GM21423 (cell line): ENCODE measurements at regions not wholly inside any gene's neighbourhood (a gene's known extent, or its start where the extent isn't known, plus 50 kb on each side); places are given as distances from the start of the nearest gene placed in this dataset.

Source experiments
- ATAC-seq: cut with Tn5 transposase; IDR thresholded peaks from one replicate; pipeline ENCODE4 v1.9.1; 2021; ENCODE audit warnings: mild to moderate bottlenecking, moderate library complexity; ENCODE audit not compliant: unreplicated experiment

- no peak for ATAC-seq
Observed at GRCh38 chr9:91090130-91090410, 271.6 kb downstream of the AUH start.

DNA sequence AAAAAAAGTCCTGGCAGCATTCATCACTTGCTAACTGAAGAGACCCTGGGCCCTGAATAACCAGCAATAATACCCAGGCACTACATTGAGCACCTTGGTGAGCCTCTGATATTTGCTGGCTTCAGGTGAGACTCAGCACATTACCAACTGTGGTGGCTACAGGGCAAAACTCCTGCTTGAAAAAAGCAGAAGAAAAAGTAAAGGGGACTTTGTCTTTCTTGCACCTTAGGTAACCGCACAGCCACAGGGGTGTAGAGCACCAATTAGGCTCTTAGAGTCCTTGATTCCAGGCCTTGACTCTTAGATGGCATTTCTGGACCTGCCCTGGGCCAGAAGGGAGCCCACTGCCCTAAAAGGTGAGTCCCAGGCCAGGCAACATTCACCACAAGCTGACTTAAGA, 269.5 kb downstream of the AUH start:
- ATAC-seq = no peak

- ATAC-seq = no peak
Observed at GRCh38 chr9:91094324-91095088, 267.2 kb downstream of the AUH start.

DNA sequence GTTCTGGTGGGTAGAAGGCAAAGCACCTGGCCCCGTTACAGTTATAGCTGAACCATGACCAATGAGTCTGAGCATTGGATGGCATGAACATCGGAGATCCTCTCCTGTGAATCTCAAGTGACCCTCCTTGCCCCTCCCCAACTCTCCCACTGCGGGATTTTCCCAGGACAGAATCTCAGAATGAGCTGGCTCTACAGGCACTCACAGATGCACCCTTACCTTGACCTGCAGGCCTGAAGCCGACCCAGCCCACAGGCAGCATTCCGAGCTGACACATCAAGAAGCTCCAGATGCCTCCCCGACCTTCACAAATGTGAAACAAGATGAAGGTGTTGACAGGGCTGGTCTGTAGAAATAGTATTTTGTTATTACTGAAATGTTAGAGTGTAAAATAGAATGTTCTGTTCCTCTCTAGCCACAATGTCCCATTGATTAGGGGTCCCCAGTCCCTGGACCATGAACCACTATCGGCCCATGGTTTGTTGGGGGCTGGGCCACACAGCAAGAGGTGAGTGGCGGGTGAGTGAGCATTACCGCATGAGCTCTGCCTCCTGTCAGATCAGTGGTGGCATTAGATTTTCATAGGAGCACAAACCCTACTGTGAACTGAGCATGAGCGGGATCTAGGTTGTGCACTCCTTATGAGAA, 263.4 kb downstream of the AUH start:
- ATAC-seq = no peak

DNA sequence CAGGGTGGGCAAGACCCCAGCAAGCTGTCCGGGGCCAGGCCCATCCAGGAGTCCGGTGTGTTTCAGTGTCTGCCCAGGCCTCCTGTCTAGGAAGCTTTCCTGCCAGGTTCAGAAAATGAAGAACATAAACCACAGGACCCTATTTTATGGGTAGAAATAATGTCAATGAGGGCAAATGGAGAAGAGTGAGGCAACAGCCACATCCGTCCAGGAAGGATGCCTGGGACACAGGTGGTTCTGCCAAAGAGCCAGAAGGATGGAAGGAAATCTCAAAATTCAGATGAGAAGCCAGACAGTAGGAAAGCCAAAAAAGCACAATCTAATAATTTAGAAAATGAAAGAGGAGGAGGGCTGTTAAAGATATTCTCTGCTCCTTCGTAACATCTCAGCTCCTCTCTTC, 262.3 kb downstream of the AUH start:
- ATAC-seq = no peak

DNA sequence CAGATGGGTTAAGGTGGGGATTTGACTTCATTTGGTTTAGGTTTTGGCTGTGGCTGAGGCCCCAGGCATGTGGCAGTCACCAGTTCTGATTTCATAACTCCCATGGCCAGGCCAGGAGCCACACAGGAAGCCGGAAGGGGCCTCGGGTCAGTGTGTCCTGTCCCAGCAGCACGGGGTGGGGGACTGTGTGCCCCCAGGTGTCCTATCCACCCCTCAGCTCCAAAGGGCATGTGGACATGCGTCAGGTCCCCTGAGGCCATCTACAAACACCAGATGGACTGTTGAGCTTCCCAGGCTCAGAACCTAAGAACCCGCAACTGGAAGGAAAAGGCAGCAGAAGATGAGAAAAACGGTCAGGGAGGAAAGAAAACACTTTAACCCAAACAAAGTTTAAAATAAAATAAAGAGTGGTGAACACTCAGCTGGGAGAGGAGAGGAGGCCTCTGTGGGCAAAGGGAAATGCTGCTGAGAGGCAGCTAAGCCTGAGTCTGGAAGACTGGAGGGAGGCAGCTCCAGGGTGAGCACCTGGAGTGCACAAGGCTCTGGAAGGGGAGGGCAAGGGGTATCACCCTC, 260.8 kb downstream of the AUH start:
- no peak for ATAC-seq

- peak; percentile 70 for ATAC-seq
Observed at GRCh38 chr9:91101611-91102168, 260.0 kb downstream of the AUH start.

- no peak for ATAC-seq
Observed at GRCh38 chr9:91102269-91102668, 259.4 kb downstream of the AUH start.

DNA sequence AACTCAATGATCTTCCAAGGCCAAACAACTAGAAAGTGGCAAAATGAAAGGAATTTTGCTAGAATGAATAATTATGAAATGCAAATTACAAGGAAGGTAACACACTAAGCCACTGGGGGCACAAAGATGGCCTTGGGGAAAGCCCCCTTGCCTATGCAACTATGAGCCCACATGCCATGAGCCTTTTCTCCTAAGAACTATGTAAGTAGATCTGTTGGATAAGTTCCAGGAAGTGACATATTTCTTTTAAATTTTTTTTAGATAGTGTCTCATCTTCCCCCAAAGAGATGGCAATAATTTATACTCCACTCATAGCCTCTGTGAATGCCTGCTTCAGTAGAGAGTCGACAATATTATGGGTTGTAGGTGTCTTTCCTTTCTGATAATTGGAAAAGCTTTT, 257.8 kb downstream of the AUH start:
- ATAC-seq = no peak

GRCh38 chr9:91106415-91107081, 255.2 kb downstream of the AUH start:
- no peak for ATAC-seq

- no peak for ATAC-seq
Observed at GRCh38 chr9:91111226-91111625, 250.5 kb downstream of the AUH start.

DNA sequence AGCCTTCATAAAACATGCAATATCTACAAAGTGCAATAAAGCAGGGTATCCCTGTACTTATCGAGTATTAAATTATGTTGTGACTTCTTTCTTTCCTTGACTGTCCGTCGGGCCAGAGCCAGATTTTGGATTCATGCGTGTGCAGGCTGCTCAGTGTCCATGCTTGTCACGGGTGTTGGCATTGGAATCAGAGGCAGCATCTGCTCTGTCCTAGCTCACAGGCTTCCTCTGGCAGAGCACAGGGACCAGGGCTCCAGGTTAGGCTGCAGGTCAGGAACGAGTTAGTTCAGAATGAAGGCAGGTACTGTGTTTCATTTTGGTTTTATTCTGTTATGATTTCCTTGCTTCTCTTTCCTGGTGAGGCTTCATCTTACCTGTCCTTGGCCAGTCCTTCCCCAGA, 249.8 kb downstream of the AUH start:
- no peak for ATAC-seq

DNA sequence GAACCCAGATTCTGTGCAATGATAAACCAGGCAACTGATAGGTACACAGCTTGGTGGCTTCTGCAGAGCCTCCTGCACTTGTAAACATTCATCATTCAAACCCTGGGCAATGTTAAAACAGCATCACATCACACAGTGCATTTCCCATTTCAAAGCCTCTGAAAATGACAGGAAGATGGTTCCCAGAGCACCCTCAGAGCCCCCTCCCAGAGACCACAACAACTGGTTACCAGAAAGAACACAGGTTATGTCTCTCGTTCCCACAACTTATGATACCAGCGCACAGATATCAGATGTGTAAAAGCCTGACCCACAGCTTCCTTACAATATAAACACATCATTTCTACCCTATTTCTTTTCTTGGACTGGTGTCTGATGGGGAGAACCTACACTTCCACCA, 248.7 kb downstream of the AUH start:
- ATAC-seq = no peak

GRCh38 chr9:91114450-91114849, 247.3 kb downstream of the AUH start:
- ATAC-seq = no peak

DNA sequence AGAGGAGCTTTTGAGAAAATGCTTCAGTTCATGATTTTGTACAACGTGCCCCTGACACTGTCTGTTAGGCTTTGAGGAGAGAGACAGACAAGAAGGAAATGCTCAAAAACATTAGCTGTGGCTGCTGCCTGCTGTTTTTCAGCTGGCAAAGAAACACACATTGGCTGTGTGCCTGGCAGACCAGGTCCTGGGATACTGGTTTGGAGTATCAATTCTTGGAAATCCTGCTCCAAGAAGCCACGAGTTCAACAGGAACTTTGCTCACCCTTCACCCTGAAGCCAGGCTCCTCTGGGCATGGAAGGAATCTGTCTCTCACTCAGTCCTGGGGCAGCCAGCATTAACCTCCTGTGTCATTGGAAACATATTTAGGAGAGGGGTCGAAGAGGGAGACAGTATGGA, 245.5 kb downstream of the AUH start:
- ATAC-seq = no peak

DNA sequence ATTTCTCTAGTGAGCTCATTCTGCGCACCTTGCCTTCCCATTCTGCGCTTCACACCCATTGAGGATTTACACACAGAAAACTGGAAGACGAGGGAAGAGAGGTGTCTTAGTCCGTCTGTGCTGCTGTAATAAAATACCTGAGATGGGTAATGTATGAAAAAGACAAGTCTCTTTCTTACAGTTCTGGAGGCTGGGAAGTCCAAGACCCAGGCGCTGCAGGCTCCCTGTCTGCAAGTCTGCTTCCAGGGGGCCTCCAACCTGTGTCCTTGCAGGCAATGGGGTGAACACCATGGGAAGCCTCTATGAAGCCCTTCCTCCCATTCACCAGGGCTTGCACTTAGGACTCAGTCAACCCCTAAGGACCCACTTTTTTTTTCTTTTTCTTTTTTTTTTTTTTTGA, 245.0 kb downstream of the AUH start:
- no peak for ATAC-seq

DNA sequence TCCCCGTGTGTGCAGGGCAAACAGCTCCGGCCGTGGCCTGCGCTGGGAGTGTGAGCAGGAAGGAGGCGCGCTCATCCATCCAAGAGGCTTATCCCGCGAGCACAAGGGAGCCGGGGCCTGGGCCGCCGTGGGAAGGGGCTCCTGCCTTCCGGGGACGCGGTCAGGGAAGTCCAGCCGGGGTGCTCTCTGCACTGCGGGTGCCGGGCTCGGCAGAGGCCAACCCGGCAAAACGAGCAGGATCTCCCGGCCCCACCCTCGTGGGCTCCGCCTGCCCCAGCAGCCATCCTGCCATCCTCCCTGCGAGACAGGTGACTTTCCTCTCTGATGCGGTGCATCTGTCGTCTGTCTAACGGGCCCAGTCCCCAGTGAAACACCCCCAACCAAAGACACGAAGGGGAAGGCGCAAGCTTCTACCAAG, 244.2 kb downstream of the AUH start:
- no peak for ATAC-seq

GRCh38 chr9:91117959-91118703, 243.6 kb downstream of the AUH start:
- ATAC-seq = no peak

DNA sequence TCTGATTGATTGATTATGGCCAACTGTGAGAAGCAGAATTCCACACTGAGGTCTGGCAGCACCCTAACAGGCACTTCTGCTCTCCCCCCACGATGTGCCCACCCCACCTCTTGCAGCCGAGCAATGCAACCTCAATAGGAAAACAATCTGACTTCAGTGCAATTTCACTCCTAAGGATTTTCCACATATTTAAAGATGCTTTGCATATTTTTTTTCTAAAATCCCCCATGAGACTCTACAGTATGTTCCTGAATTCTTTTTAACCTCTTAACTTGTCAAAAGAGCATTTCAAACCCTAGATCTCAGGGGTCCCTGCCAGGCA, 243.1 kb downstream of the AUH start:
- ATAC-seq = no peak

GRCh38 chr9:91119142-91119541, 242.6 kb downstream of the AUH start:
- no peak for ATAC-seq

DNA sequence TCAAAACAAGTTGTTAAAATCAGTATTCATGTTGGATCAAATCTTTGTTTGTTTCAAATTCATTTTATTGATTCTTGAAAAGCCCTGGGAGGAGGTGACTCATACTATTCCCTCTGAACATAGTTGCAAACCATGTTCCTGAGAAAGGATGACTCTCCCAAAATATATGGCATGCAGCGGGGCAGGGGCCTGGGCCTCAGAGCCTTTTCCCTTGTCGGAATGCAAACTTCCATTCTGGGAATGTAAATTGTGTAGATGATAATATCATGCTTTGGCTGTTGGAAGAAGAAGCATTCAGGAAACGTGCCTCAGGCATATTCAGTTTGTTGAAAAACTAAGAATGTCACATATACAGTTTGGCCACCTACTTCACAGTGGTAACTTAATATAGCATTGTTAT, 242.0 kb downstream of the AUH start:
- no peak for ATAC-seq
